ENCODE measurements at regions not wholly inside any gene's neighbourhood (a gene's known extent, or its start where the extent isn't known, plus 50 kb on each side); places are given as distances from the start of the nearest gene placed in this dataset.

GRCh38 chr5:58057324-58057723, 402.6 kb downstream of the PLK2 start:
- no peak for DNase-seq

- DNase-seq: no peak
Observed at GRCh38 chr5:58056546-58056945, 403.3 kb downstream of the PLK2 start.

- DNase-seq: no peak
Observed at GRCh38 chr5:58054018-58054417, 405.9 kb downstream of the PLK2 start.

GRCh38 chr5:58048954-58049353, 410.9 kb downstream of the PLK2 start:
- no peak for DNase-seq

- DNase-seq: no peak
Observed at GRCh38 chr5:58048185-58048925, 411.5 kb downstream of the PLK2 start.

GRCh38 chr5:58046371-58046770, 413.5 kb downstream of the PLK2 start:
- DNase-seq: no peak

- no peak for DNase-seq
Observed at GRCh38 chr5:58044166-58044565, 415.7 kb downstream of the PLK2 start.

GRCh38 chr5:58043032-58043945, 416.6 kb downstream of the PLK2 start:
- DNase-seq: no peak

GRCh38 chr5:58041884-58042283, 418.0 kb downstream of the PLK2 start:
- DNase-seq: no peak

GRCh38 chr5:58040846-58041245, 419.0 kb downstream of the PLK2 start:
- DNase-seq: no peak

- DNase-seq: no peak
Observed at GRCh38 chr5:58040044-58040443, 419.8 kb downstream of the PLK2 start.

GRCh38 chr5:58037899-58038298, 422.0 kb downstream of the PLK2 start:
- no peak for DNase-seq

GRCh38 chr5:58025809-58026208, 434.1 kb downstream of the PLK2 start:
- no peak for DNase-seq

- no peak for DNase-seq
Observed at GRCh38 chr5:58024151-58024550, 435.7 kb downstream of the PLK2 start.

GRCh38 chr5:58022055-58022454, 437.8 kb downstream of the PLK2 start:
- DNase-seq: no peak

GRCh38 chr5:58021466-58021865, 438.4 kb downstream of the PLK2 start:
- no peak for DNase-seq

GRCh38 chr5:58019614-58020013, 440.3 kb downstream of the PLK2 start:
- no peak for DNase-seq

GRCh38 chr5:58018016-58018415, 441.9 kb downstream of the PLK2 start:
- DNase-seq: no peak

GRCh38 chr5:58016877-58017276, 443.0 kb downstream of the PLK2 start:
- DNase-seq: peak in 1 of 14 donors; percentile 0

- no peak for DNase-seq
Observed at GRCh38 chr5:58016358-58016757, 443.5 kb downstream of the PLK2 start.

- DNase-seq: no peak
Observed at GRCh38 chr5:58015175-58015574, 444.7 kb downstream of the PLK2 start.

GRCh38 chr5:58013542-58014258, 446.2 kb downstream of the PLK2 start:
- no peak for DNase-seq

GRCh38 chr5:58012801-58013315, 447.0 kb downstream of the PLK2 start:
- DNase-seq: no peak

Measured in C1 segment of cervical spinal cord (tissue), 14 donors.